Mesenchymal stem cell (in vitro differentiated cells and primary cell): ENCODE measurements at regions not wholly inside any gene's neighbourhood (a gene's known extent, or its start where the extent isn't known, plus 50 kb on each side); places are given as distances from the start of the nearest gene placed in this dataset.
"Not testable (repeated sequence)": the region's sequence is repeated elsewhere in the genome, so short reads cannot be mapped to it uniquely, and the experiment has no call there.

ENCODE experiments used
- DNase-seq: peaks from one replicate; pipeline ENCODE4 v3.0.0-alpha.2; 2013
- H2AFZ ChIP-seq: one replicate; pipeline ENCODE4 v1.6.1; 2013; ENCODE audit warnings: low read depth, mild to moderate bottlenecking, control low read depth, inconsistent platforms, low read length, moderate library complexity
- H2AK5ac ChIP-seq: 2 replicates; pipeline ENCODE4 v1.6.1; 2013; ENCODE audit warnings: low read length, moderate library complexity, mild to moderate bottlenecking, inconsistent platforms; ENCODE audit not compliant: severe bottlenecking
- H2BK120ac ChIP-seq: one replicate; pipeline ENCODE4 v1.6.1; 2013; ENCODE audit warnings: low read depth, mild to moderate bottlenecking, inconsistent platforms, low read length, moderate library complexity
- H2BK12ac ChIP-seq, 2 experiments: one replicate each; pipeline ENCODE4 v1.6.1; 2013; ENCODE audit warnings: inconsistent platforms in 2 of 2, low read length in 2 of 2, mild to moderate bottlenecking in 2 of 2, moderate library complexity in 2 of 2, control low read depth in 1 of 2
- H2BK15ac ChIP-seq: one replicate; pipeline ENCODE4 v1.6.1; 2013; ENCODE audit warnings: mild to moderate bottlenecking, low read depth, inconsistent platforms; ENCODE audit not compliant: poor library complexity, severe bottlenecking
- H2BK5ac ChIP-seq: 2 replicates; pipeline ENCODE4 v1.6.1; 2013; ENCODE audit warnings: low read depth, mild to moderate bottlenecking, low read length, control low read depth, inconsistent platforms; ENCODE audit not compliant: poor library complexity, severe bottlenecking
- H3K14ac ChIP-seq, 2 experiments: one replicate each; pipeline ENCODE4 v1.6.1; 2013; ENCODE audit warnings: inconsistent platforms in 2 of 2, low read length in 2 of 2, control low read depth in 1 of 2, mild to moderate bottlenecking in 1 of 2, moderate library complexity in 1 of 2
- H3K18ac ChIP-seq, 2 experiments: one replicate each; pipeline ENCODE4 v1.6.1; 2013; ENCODE audit warnings: inconsistent platforms in 2 of 2, low read length in 2 of 2, control low read depth in 1 of 2, low read depth in 1 of 2, mild to moderate bottlenecking in 1 of 2
- H3K23ac ChIP-seq, 2 experiments: one replicate each; pipeline ENCODE4 v1.6.1; 2013; ENCODE audit warnings: inconsistent platforms in 2 of 2, low read length in 2 of 2, mild to moderate bottlenecking in 2 of 2, moderate library complexity in 2 of 2, control low read depth in 1 of 2
- H3K27ac ChIP-seq: 2 replicates; pipeline ENCODE4 v1.5.1; 2013; ENCODE audit warnings: mild to moderate bottlenecking, moderate library complexity, low read length, control low read depth, inconsistent platforms; ENCODE audit not compliant: poor library complexity, severe bottlenecking
- H3K27me3 ChIP-seq, 2 experiments: 2 replicates each; pipeline versions ENCODE4 v1.6.1 to v1.7.0; 2013; ENCODE audit warnings: low read length in 2 of 2, mild to moderate bottlenecking in 2 of 2, moderate library complexity in 2 of 2, control low read depth in 1 of 2, inconsistent platforms in 1 of 2; ENCODE audit not compliant: control insufficient read depth in 1 of 2, insufficient read depth in 1 of 2
- H3K36me3 ChIP-seq, 2 experiments: 2 replicates each; pipeline versions ENCODE4 v1.6.1 to v1.7.0; 2013; ENCODE audit warnings: low read length in 2 of 2, control low read depth in 1 of 2, inconsistent platforms in 1 of 2, low read depth in 1 of 2, mild to moderate bottlenecking in 1 of 2; ENCODE audit not compliant: insufficient read depth in 2 of 2, control insufficient read depth in 1 of 2
- H3K4ac ChIP-seq, 2 experiments: one replicate each; pipeline ENCODE4 v1.6.1; 2013; ENCODE audit warnings: inconsistent platforms in 2 of 2, low read length in 2 of 2, mild to moderate bottlenecking in 2 of 2, moderate library complexity in 2 of 2, control low read depth in 1 of 2, low read depth in 1 of 2
- H3K4me1 ChIP-seq: 2 replicates; pipeline ENCODE4 v1.6.1; 2013; ENCODE audit warnings: low read depth, low read length, control low read depth; ENCODE audit not compliant: control insufficient read depth, insufficient read depth
- H3K4me2 ChIP-seq: 2 replicates; pipeline ENCODE4 v1.6.1; 2013; ENCODE audit warnings: low read length, mild to moderate bottlenecking, inconsistent platforms; ENCODE audit not compliant: poor library complexity, severe bottlenecking
- H3K4me3 ChIP-seq, 2 experiments: 2 replicates each; pipeline versions ENCODE4 v1.5.1 to v1.7.0; 2013; ENCODE audit warnings: low read length in 2 of 2, mild to moderate bottlenecking in 2 of 2, control low read depth in 1 of 2, low read depth in 1 of 2; ENCODE audit not compliant: insufficient read depth in 1 of 2
- H3K79me1 ChIP-seq: replicated peaks from 2 replicates; pipeline ENCODE4 v1.6.1; 2013; ENCODE audit warnings: mild to moderate bottlenecking, control low read depth, low read length, inconsistent platforms; ENCODE audit not compliant: poor library complexity, severe bottlenecking
- H3K9ac ChIP-seq: 2 replicates; pipeline ENCODE4 v1.7.0; 2013; ENCODE audit warnings: mild to moderate bottlenecking, low read length, moderate library complexity
- H3K9me3 ChIP-seq: 2 replicates; pipeline ENCODE4 v1.7.0; 2013; ENCODE audit warnings: mild to moderate bottlenecking, low read length; ENCODE audit not compliant: control insufficient read depth
- H4K8ac ChIP-seq: one replicate; pipeline ENCODE4 v1.6.1; 2013; ENCODE audit warnings: inconsistent platforms, mild to moderate bottlenecking, low read length, moderate library complexity
- H4K91ac ChIP-seq: one replicate; pipeline ENCODE4 v1.6.1; 2013; ENCODE audit warnings: mild to moderate bottlenecking, low read length, inconsistent platforms
- WGBS: methylation state at CpG from one replicate; pipeline ENCODE4 v1.1.7; 2013; ENCODE audit warnings: mixed read lengths; 5-methylcytosine and 5-hydroxymethylcytosine counted together

GRCh38 chr2:91503959-91504741, 2812.7 kb downstream of the RPIA start:
- H2BK15ac ChIP-seq, H2AFZ ChIP-seq, H4K91ac ChIP-seq, H3K14ac ChIP-seq, H3K18ac ChIP-seq, H3K9ac ChIP-seq, H3K27me3 ChIP-seq, H4K8ac ChIP-seq, H2BK5ac ChIP-seq, H3K79me1 ChIP-seq, H3K4me2 ChIP-seq, H3K4me3 ChIP-seq, H3K4ac ChIP-seq, H3K4me1 ChIP-seq, H3K27ac ChIP-seq, H2BK12ac ChIP-seq, H2BK120ac ChIP-seq, DNase-seq, H3K23ac ChIP-seq, H3K9me3 ChIP-seq, H2AK5ac ChIP-seq, H3K36me3 ChIP-seq: not testable (repeated sequence)
- WGBS, result 87% methylated on average over 5 of the region's 13 CpGs

- not testable (repeated sequence) for H3K79me1 ChIP-seq, H4K91ac ChIP-seq, H3K27me3 ChIP-seq, H3K14ac ChIP-seq, H3K4me2 ChIP-seq, H3K27ac ChIP-seq, H2BK120ac ChIP-seq, H2AK5ac ChIP-seq, H3K4ac ChIP-seq, H3K9me3 ChIP-seq, H2BK12ac ChIP-seq, H3K18ac ChIP-seq, H2AFZ ChIP-seq, H3K23ac ChIP-seq, H4K8ac ChIP-seq, H3K36me3 ChIP-seq, H3K9ac ChIP-seq, DNase-seq, H3K4me3 ChIP-seq, H3K4me1 ChIP-seq, H2BK5ac ChIP-seq, H2BK15ac ChIP-seq
- WGBS, result no CpG with 5 or more reads among the region's 4 CpGs
Observed at GRCh38 chr2:91508816-91509215, 2817.3 kb downstream of the RPIA start.

- not testable (repeated sequence) for H3K23ac ChIP-seq, H3K4me3 ChIP-seq, H3K4me1 ChIP-seq, H4K8ac ChIP-seq, H3K18ac ChIP-seq, H3K9me3 ChIP-seq, H2BK15ac ChIP-seq, H3K27me3 ChIP-seq, DNase-seq, H3K36me3 ChIP-seq, H3K9ac ChIP-seq, H3K14ac ChIP-seq, H2AFZ ChIP-seq, H3K4ac ChIP-seq, H2AK5ac ChIP-seq, H3K4me2 ChIP-seq, H2BK120ac ChIP-seq, H3K27ac ChIP-seq, H4K91ac ChIP-seq, H3K79me1 ChIP-seq, H2BK12ac ChIP-seq, H2BK5ac ChIP-seq
- WGBS, result 47% methylated on average over 3 of the region's 4 CpGs
Observed at GRCh38 chr2:91509276-91509675, 2817.8 kb downstream of the RPIA start.

- not testable (repeated sequence) for H4K8ac ChIP-seq, H3K23ac ChIP-seq, H3K4me1 ChIP-seq, H3K9ac ChIP-seq, H3K18ac ChIP-seq, H2AFZ ChIP-seq, H3K27ac ChIP-seq, H3K4me2 ChIP-seq, DNase-seq, H3K79me1 ChIP-seq, H3K36me3 ChIP-seq, H4K91ac ChIP-seq, H2AK5ac ChIP-seq, H2BK120ac ChIP-seq, H3K14ac ChIP-seq, H2BK5ac ChIP-seq, H3K4ac ChIP-seq, H2BK12ac ChIP-seq, H3K9me3 ChIP-seq, H3K4me3 ChIP-seq, H3K27me3 ChIP-seq, H2BK15ac ChIP-seq
- WGBS, result 76% methylated on average over 2 of the region's 2 CpGs
Observed at GRCh38 chr2:91511166-91511565, 2819.7 kb downstream of the RPIA start.
